HG03439 (cell line): ENCODE measurements at regions not wholly inside any gene's neighbourhood (a gene's known extent, or its start where the extent isn't known, plus 50 kb on each side); places are given as distances from the start of the nearest gene placed in this dataset.
A peak's percentile ranks its signal among the peaks of the same experiment; 100 is the strongest.

Experiments used
- ATAC-seq: cut with Tn5 transposase; IDR thresholded peaks from one replicate; pipeline ENCODE4 v1.9.1; 2021; ENCODE audit warnings: mild to moderate bottlenecking, moderate library complexity; ENCODE audit not compliant: unreplicated experiment

DNA sequence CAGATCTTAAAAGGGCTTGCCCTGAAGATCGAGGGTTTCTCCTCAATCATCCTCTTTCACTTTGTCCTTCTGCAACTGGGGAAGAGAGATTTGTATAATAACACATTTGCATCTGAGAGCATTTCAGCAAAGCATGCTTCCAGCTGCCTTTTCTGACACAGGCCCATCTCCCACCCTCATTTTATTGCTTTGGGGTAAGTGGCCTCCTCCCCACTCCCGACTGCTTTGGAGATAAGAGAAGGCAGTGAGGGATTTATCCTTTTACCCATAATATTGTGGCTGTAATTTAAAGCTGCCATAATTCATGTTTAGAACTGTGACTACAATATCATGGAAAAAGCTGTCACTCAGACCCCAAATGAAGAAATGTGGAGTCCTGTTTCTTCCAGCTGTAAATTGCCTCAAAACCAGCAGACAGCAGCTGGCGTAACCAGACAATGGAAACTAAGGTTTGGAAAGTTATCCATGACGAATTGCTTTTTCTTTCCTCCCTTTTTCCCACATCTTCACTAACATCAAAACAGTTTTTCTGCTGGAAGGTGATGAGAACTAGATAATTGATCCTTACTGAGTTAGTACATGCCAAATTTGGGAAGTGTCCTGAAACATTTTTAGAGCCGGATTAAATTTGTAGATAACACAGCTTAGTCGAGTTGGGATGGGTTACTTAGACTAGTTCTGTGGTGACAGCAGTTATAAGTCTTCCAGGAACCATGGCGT lies 104.2 kb upstream of the PFN2 start:
- ATAC-seq: peak; percentile 73

DNA sequence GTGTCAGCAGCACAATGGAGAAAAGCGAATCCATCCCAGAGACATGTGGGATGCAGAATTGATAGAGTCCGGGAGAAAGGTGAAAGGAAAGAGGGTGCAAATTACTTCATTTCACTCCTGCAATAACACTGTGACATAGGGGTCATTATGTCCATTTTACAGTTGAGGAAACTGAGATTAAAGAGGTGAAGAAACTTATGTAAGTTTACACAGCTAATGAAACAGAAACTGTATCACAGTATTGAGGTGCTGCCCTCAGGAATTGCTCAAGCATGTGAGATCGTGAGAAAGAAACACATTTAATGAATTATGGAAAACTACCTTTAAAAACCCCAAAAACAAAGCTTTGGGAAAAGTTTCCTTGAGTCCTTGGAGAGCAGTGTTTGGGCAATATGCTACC lies 103.6 kb upstream of the PFN2 start:
- ATAC-seq: peak; percentile 78

DNA sequence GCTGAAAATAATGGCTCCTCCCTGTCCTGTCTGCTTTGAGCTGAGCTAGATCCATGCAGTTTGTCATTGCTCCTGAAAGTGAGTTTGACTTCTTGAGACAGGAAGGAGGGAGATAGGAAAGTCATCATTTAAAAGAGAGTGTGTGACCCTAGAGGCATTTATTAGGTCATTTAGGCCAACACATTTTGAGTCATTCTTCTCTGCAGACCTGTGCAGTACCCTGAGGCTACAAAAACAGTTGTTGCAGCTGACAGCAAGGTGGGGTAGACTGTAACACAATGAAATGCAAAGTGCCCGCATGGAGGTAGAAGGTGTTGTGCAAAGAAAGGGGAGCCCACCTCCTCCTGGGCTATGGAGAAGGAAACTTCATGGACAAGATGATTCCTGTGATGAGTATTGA lies 102.8 kb upstream of the PFN2 start:
- ATAC-seq: no peak

DNA sequence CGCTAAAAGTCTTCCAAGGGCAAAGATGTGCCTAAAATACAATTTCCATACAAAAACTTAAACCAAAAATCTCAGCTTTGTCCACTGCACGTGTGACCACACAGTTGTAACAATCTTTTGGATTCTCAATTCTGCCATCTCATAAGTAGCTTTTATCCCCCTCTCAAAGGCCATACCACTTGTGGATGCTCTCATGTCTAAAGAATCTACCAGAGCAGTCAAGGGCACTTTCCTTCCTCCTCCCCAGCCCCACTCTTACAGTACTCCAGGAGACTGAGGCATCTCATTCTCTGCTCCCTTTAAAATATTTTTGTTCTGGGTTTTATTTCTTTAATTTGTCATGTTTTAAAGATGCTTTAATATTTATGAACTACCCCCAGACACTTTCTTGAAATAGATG lies 102.3 kb upstream of the PFN2 start:
- ATAC-seq: no peak

DNA sequence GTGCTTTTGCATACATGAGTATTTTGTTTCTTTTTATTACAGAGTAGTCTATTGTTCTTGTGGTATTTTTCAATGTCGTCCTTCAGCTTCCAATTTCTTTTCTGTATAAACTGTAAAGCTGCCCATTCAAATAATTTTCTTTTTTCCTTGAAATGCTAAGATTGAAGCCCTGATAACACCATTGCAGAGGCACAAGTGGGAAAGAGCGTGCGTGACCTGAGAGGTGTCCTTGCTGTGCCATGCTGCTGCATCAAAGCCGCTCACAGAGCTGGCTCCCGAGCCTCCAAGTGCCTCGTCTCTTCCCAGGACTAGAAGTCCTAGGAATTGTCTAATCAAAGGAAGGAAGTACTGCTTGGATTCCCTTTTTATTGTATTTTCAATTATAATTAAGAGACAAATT lies 101.9 kb upstream of the PFN2 start:
- ATAC-seq: no peak

DNA sequence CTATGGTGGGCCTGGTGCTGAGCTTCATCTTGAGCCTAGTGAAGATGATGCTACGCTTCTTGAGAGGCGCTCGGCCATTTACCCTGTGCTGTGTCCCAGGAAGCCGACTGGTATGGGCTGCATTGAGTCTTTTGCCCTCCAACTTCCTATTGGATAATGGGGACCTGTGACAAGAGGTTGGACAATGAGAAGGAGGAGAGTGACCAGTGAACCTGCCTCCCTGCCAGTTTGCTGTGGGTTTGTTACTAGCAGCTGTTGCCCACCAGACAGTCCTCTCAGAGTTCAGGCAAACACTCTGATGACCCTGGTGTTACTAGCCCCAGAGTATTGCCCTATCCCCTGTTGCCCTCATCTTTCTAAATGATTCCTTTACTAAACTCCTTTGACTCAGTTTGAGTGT lies 99.6 kb upstream of the PFN2 start:
- no peak for ATAC-seq

DNA sequence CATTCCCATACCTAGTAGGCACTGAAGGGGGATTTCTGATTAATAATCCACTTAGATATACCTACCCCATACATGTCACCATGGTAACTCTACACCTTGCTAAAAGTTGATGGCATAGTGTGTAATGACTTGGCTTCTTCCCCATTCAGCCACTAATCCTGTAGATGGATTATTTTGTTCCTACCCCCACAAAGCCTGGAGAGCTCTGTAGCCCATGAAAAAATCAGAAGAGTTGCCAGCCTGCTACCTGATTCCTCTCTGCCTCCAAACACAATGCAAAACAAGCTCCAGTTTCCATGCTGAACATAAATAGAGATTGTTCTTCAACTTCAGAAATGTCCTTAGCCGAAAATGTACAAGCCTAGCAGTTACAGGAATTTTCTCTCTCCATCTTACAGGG lies 98.9 kb upstream of the PFN2 start:
- ATAC-seq: no peak

DNA sequence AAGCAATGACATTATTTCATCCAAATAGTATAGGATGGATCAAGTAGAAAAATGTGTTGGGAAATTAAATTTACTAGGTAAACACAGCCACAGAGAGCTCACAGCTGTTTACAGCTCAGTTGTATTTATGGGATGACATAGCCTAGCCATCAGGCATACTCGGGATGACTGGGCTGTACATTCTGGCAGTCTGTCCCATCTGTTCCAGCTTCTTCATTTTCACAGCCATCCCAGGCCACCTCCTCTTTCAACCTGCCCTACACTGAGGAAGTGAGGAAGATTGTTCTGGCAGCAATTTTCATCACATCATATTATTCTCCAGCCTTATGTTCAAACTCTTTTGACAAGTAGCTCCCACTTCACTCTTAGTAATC lies 98.4 kb upstream of the PFN2 start:
- no peak for ATAC-seq

DNA sequence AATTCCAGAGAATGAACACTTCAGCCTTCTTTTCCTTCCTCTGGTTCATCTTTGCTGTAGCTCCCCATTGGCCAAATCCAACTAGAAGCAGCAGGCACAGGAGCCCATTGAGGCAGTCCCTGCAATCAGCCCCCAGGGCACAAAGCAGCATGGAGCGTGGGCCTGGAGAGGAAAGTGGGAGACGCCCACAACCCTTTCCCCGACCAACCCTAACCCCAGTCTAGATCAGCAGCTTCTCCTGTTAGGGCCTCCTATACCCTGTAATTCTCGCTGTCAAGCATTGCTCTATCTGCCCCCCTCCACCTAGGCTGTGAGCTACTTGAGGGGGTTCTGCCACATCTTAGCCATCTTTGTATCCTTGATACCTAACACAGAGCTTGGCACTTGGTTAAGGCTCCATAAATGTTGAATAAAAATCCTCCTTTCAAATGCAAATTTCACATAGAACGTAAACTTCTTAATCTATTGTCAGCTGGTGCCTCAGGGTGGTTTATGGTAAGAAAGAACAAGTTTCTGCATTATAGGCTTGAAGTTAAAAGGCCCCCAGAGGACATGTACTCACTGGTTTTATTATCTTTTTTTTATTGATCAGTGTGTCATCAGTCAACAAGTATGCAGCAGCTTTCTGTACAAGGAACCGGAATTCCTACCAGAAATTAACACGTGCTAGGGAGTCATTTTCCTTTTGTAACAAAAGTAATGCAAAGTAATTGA lies 97.9 kb upstream of the PFN2 start:
- no peak for ATAC-seq

DNA sequence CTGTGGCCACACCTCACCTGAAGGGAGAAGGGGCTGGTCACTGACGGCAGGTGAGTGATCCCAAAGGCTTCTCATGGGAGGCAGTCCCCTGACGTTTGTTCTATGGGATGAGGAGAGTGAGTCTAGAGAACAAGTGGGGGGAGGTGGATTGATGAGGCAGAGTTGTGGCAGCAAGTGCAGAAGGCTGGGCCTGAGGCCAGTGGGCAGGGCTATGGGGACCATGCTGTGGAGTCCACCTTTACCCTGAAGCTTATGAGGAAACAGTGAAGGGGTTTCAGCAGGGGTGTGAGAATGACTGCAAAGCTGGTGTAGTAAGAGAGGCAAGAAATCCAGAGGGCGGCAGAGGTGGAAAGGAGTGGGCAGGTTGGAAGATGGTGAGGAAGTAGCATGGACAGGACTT lies 96.9 kb upstream of the PFN2 start:
- ATAC-seq: no peak

DNA sequence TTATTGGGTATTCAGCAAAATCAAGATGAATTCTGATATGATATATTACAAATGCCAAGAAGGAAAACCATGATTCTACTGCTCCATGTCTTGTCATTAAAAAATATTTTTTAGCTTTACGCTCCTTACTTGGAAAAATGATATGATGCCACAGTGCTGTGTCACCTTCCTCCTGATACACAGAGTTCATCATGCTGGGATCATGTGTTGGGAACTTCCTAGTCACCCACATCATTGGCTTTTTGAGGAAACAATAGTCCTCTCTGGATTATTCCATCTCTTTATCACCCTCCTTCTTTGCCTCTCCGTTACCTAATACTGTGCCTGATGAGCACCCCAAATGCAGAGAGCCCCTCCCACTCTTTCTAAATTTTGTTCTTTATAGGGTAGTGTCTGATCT lies 94.3 kb upstream of the PFN2 start:
- ATAC-seq: no peak

DNA sequence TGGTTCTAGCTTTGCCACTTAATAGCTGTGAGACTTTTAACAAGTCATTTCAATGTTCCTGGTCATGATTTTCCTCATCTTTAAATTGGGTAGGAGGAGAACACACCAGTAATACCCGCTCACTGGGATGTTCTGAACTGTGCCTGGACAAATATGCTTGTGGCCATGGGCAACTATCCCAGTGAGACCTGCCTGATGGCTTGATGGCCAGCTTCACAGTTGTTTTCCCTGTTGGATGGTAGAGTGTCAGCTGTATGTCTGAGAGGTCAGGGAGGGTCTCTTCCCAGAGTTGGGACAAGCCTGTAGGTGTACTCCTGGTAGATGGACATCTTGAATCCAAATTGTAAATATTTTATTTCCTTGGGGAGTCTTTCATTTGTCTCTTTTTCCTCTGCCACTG lies 92.5 kb upstream of the PFN2 start:
- ATAC-seq: no peak

DNA sequence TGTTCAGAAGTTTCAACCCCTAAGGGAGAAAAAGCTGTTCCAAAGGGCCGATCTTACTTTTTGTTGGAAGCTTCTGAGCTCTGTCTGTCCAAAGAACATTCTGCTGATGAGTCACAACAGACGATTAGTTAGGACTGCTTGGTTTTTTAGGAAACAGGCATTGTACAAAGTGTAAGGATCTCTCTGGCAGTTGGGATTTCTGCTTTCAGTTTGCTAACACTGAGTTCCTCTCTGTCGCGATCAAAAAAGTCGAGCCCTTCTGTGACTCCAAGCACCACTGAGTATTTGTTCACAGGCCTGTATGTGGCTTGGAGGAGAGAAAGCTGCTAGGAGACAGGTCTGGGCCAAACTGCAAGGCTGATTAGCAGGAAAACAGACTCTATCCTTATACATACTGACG lies 91.8 kb upstream of the PFN2 start:
- no peak for ATAC-seq

DNA sequence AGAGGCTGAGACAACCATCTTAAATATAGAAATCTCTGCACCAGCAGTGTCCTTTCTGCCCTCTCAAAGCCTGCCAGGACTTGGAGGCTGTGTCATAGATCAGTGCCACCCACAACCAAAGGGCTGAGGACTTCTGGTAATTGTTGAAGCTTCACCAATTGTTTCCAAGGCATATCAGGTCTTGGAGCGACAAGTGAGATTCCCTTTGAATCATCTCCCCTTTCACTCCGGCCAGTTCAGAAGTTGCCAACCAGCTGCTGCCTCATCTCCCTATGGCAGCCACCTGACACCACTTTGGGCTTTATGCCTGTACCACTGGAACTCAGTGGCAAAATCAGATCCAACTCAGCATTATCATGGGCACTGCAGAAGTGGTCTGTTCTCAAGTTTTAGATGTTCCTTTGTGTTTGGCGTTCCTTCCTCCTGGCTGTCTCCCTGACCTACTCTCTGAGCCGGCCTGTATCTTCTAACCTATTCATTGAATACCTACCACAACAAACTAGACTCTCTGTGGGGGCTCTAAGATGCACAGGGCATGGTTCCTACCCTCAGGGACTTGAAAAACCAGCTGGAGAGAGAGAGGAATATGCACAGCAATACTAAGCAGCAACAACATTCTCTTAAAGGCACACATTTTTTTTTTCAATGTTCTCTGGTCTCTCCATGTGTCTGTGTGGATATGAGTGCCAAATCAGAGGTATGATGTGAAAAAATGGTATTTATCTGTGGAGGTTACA lies 90.8 kb upstream of the PFN2 start:
- ATAC-seq: no peak

DNA sequence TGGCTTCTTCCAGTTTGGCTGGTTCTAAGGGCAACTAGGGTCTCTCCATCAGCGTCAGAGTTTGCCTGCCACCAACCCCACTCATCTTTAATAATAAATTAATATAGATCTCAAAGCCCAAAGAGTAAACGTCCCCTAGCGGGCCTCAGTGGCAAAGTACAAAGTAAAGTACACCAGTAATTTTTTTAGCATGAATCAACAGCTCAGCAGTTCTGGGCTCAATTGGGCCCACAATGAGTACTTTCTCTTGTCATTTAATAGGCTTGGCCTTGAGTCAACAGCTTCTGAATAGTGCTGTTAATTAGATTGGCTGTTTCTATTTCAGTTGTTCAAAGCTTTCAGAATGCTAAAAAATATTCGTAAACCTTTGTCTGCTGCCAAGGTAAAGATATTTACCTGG lies 89.0 kb upstream of the PFN2 start:
- ATAC-seq: no peak

DNA sequence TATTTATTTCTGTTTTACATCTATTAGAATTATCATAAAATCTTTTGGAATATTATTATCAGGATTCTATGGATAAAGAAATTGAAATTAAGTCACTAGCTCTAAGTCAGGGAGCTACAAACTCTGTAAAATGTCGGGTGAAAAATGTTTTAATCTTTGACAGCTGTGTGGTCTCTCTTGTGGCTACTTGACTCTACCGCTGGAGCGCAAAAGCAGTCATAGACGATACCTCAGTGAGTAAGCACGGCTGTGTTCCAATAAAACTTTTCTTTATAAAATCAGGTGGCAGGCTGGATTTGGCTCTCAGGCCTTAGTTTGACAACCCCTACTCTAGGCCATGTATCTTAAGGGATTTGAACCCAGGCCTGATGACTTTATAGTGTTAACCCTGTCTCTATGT lies 88.5 kb upstream of the PFN2 start:
- ATAC-seq: no peak

DNA sequence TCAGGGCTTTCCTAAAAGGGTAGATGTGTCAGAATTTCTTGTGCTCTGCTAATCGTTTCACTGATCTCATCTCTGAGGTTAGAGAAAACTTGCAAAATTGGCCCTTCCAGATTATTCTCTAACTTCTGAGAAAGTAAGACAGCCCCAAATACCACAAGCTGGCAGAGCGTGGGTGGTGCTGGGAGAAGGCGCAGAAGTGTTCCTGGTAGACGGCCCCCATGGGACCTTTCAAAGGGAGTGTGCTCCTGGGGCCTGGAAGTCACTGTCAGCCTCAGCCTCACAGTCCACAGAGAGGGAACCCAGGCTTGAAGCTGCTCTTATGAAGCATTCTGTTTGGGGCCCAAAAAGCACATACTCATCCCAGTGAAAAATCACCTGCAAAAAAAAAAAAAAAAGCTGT lies 86.5 kb upstream of the PFN2 start:
- ATAC-seq: no peak

DNA sequence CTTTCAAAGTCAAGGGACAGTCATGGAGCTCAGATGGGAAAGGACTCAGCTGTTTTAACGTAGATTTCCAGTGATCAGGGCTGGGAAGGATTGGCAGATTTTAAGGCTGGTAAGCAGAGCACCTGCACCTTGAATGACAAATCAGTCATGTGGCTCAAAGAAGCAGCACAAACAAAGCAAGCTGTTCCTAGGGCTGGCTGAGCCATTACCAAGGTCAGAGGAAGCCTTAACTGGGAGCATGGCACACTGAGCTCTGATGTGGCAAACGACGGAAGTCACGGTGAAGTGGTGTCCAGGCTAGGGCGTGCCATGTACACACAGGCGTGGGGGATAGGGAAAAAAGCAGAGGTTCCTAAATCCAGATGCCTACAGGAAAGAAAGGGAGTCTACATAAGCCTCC lies 84.6 kb upstream of the PFN2 start:
- no peak for ATAC-seq

DNA sequence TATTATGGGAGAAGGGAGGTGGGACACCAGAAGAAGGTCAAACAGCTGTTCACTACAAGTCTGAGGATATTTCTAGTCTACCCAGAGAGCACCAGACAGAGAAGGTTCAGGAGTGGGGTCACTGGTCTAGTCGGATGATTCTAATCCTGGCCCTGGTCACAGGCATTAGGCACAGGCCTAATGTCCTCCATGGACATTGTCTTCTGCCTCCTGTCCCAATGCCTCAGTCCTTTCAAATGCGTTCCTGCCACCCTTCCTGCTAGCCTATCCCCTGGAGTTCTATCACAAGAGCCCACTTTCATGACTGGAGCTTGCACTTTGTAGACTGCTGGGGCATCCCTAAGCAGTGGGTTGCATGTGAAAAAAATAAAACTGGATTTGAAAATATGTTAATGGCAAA lies 83.9 kb upstream of the PFN2 start:
- ATAC-seq: no peak

DNA sequence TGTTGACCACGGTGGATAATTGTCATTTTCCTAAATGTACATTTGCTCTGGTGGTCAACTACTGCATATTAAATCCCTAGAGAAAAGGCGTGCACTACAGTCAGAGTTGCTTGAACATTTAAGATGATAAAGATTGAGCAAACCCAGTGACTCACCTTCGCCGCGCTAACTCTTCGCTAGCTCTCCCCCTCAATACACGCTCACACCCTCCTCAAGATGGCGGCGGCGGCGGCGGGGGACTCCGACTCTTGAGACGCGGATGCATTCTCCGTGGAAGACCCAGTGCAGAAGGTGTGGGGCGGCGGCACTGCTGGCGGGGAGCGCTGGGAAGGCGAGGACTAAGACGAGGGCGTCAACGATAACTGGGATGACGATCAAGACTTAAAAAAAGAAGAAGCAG lies 79.8 kb upstream of the PFN2 start:
- ATAC-seq: no peak

DNA sequence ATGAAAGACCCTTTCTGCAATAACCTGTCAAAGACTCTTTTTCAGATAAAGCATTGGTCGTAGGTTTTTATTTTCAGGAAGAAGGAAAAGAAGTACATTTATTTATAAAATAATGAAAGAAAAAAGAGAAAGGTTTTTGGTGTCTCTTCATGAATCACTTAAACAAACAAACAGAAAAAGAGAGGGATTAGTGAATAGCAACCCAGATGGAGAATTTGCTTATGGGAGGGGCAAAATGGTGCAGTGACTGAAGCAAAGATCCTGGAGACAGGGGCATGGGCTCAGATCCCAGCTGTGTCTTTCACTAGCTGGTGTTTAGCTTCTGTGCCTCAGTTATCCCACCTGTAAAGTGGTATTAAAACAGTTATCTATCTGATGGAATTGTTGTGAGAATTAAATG lies 78.6 kb upstream of the PFN2 start:
- no peak for ATAC-seq

DNA sequence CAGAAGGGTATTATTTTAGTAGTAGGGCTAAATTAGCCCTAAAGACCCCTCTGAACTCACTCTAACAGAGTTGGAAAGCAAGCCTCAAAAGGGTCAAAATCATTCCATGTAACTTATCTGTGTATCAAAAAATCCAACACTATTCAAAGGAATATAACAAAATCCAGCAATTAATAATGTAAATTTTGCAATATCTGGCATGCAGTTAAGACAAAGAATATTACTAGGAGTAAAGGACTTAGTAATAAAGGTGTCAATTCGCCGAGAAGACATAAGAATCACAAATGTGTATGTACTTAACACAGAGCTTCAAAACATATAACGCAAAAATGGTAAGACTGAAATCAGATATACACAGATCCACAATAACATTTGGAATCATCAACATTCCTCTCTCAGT lies 71.2 kb upstream of the PFN2 start:
- no peak for ATAC-seq
